ENCODE measurements at regions not wholly inside any gene's neighbourhood (a gene's known extent, or its start where the extent isn't known, plus 50 kb on each side); places are given as distances from the start of the nearest gene placed in this dataset.

- no peak for TF ChIP-seq CTCF (IDR thresholded peaks at IDR 0.05; ENCODE audit: unreplicated experiment)
- no peak for DNase-seq (ENCODE audit: low spot score)
- peaks cover 4% of the 10 kb centered on the region for H3K36me3 Mint-ChIP-seq (ENCODE audit: low read depth, unreplicated experiment)
- H3K27ac Mint-ChIP-seq (ENCODE audit: unreplicated experiment) = no peak overlapping the region
- H3K4me3 Mint-ChIP-seq (ENCODE audit: unreplicated experiment) = no peak overlapping the region
- peaks cover 11% of the 10 kb centered on the region for H3K27me3 Mint-ChIP-seq (ENCODE audit: unreplicated experiment)
- peaks cover 3% of the 10 kb centered on the region for H3K9me3 Mint-ChIP-seq (ENCODE audit: unreplicated experiment)
- no peaks in the 10 kb centered on the region for H3K4me1 Mint-ChIP-seq (ENCODE audit: unreplicated experiment)
Observed at GRCh38 chr11:69954756-69955155, 123.4 kb upstream of the ANO1 start.

GRCh38 chr11:69956669-69957190, 121.4 kb upstream of the ANO1 start:
- TF ChIP-seq CTCF (IDR thresholded peaks at IDR 0.05; ENCODE audit: unreplicated experiment) = no peak
- H3K36me3 Mint-ChIP-seq (ENCODE audit: low read depth, unreplicated experiment) = no peaks in the 10 kb centered on the region
- no peak overlapping the region for H3K27ac Mint-ChIP-seq (ENCODE audit: unreplicated experiment)
- H3K27me3 Mint-ChIP-seq (ENCODE audit: unreplicated experiment) = peaks cover 12% of the 10 kb centered on the region
- DNase-seq (ENCODE audit: low spot score) = no peak
- no peaks in the 10 kb centered on the region for H3K9me3 Mint-ChIP-seq (ENCODE audit: unreplicated experiment)
- no peak overlapping the region for H3K4me3 Mint-ChIP-seq (ENCODE audit: unreplicated experiment)
- H3K4me1 Mint-ChIP-seq (ENCODE audit: unreplicated experiment) = no peaks in the 10 kb centered on the region

GRCh38 chr11:69957849-69958248, 120.3 kb upstream of the ANO1 start:
- H3K27ac Mint-ChIP-seq (ENCODE audit: unreplicated experiment) = no peak overlapping the region
- no peaks in the 10 kb centered on the region for H3K4me1 Mint-ChIP-seq (ENCODE audit: unreplicated experiment)
- no peak for TF ChIP-seq CTCF (IDR thresholded peaks at IDR 0.05; ENCODE audit: unreplicated experiment)

GRCh38 chr11:69958308-69958707, 119.8 kb upstream of the ANO1 start:
- Mint-ChIP-seq H3K4me1 (ENCODE audit: unreplicated experiment) (no peaks in the 10 kb centered on the region), H3K27ac (ENCODE audit: unreplicated experiment) (no peak overlapping the region), H3K27me3 (ENCODE audit: unreplicated experiment) (peaks cover 7% of the 10 kb centered on the region), H3K4me3 (ENCODE audit: unreplicated experiment) (no peak overlapping the region), H3K9me3 (ENCODE audit: unreplicated experiment) (no peaks in the 10 kb centered on the region), H3K36me3 (ENCODE audit: low read depth, unreplicated experiment) (no peaks in the 10 kb centered on the region)
- no peak for DNase-seq (ENCODE audit: low spot score)
- no peak for TF ChIP-seq CTCF (IDR thresholded peaks at IDR 0.05; ENCODE audit: unreplicated experiment)

More at GRCh38 chr11:69957849-69958248, 120.3 kb upstream of the ANO1 start:
- DNase-seq (ENCODE audit: low spot score) = no peak
- Mint-ChIP-seq H3K4me3 (ENCODE audit: unreplicated experiment) (no peak overlapping the region), H3K27me3 (ENCODE audit: unreplicated experiment) (peaks cover 8% of the 10 kb centered on the region), H3K36me3 (ENCODE audit: low read depth, unreplicated experiment) (no peaks in the 10 kb centered on the region), H3K9me3 (ENCODE audit: unreplicated experiment) (no peaks in the 10 kb centered on the region)

- DNase-seq (ENCODE audit: low spot score) = no peak
- H3K9me3 Mint-ChIP-seq (ENCODE audit: unreplicated experiment) = no peaks in the 10 kb centered on the region
- no peak overlapping the region for H3K4me3 Mint-ChIP-seq (ENCODE audit: unreplicated experiment)
- no peak for TF ChIP-seq CTCF (IDR thresholded peaks at IDR 0.05; ENCODE audit: unreplicated experiment)
- no peaks in the 10 kb centered on the region for H3K36me3 Mint-ChIP-seq (ENCODE audit: low read depth, unreplicated experiment)
- no peak overlapping the region for H3K27ac Mint-ChIP-seq (ENCODE audit: unreplicated experiment)
- no peaks in the 10 kb centered on the region for H3K4me1 Mint-ChIP-seq (ENCODE audit: unreplicated experiment)
- H3K27me3 Mint-ChIP-seq (ENCODE audit: unreplicated experiment) = peaks cover 5% of the 10 kb centered on the region
Observed at GRCh38 chr11:69959461-69959860, 118.7 kb upstream of the ANO1 start.
